Panc1 (cell line): ENCODE measurements at regions not wholly inside any gene's neighbourhood (a gene's known extent, or its start where the extent isn't known, plus 50 kb on each side); places are given as distances from the start of the nearest gene placed in this dataset.

Experiments
- CTCF ChIP-seq: fragments of 450-650 bp; IDR thresholded peaks from 2 replicates; pipeline ENCODE4 v1.5.1; 2017; ENCODE audit warnings: mild to moderate bottlenecking
- POLR2AphosphoS5 ChIP-seq: IDR thresholded peaks from 2 replicates; pipeline ENCODE4 v1.6.1; 2012; ENCODE audit warnings: mild to moderate bottlenecking, low read depth, low read length, moderate library complexity
- REST ChIP-seq, 2 experiments: IDR thresholded peaks; 2 replicates each; pipeline ENCODE4 v1.6.1; 2011 to 2012; ENCODE audit warnings: low read depth in 2 of 2, control low read depth in 1 of 2, low read length in 1 of 2, mild to moderate bottlenecking in 1 of 2, moderate library complexity in 1 of 2; ENCODE audit not compliant: insufficient read depth in 1 of 2
- TCF7L2 ChIP-seq: IDR thresholded peaks from 2 replicates; pipeline ENCODE4 v1.6.1; 2011; ENCODE audit warnings: mild to moderate bottlenecking, low read depth, low read length, inconsistent platforms

DNA sequence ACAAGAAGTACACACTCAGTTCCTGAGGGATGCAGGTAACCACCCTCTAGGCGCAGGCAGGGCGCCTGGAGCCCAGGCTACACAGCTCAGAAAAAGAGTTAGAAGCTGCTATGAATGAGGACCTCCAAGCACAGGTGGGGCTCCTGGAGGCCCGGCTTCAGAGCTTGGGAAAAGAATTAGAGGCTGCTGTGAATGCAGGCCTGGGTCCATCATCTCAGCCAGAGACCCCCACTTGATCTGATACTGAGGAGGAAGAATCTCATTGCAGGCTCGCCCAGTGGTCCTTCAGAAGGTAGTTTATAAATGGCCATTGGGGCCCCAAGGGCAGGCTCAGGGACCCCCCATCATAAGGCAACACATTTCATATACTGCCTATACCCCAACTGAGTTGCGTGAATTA is 556.4 kb downstream of the SLC6A15 start:
- TF ChIP-seq CTCF (no peak), POLR2AphosphoS5 (no peak), TCF7L2 (no peak), REST (IDR thresholded peaks at IDR 0.05; ENCODE audit: insufficient read depth in 1 of 2, low read depth in 2 of 2, low read length in 1 of 2) (no peak)
